ENCODE measurements at regions not wholly inside any gene's neighbourhood (a gene's known extent, or its start where the extent isn't known, plus 50 kb on each side); places are given as distances from the start of the nearest gene placed in this dataset.

DNA sequence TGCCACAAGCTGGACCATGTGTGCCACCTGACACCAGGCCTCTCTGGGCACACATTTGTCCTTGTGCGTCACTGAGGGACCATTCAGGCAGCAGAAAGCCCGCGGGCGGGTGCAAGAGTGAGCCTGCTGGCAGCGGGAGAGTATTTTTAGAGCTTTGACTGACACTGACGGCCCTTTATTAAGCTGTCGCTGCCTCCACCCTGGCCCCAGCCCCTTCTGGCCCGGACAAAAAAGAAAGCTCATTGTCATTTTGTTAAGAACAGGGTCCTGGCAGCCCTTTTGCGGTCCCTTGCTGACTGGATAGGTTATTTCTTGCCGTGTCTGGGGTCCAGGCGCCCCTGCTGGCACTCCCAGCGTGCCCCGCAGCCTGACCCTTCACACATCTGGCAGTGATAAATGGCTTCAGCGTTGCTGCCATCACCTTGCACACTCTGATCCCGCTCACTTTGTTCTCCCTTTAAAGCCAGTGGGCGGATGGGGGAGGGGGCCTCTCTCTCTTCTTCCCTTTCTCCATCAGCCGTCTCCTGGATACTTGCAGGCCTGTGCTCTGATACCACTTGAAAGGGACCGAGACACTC lies 78.4 kb upstream of the NKD1 start:
- no peak for DNase-seq (ENCODE audit: insufficient read length, low spot score, missing footprints)
- Histone ChIP-seq H3K36me3 (ENCODE audit: insufficient read depth, low read length) (no peaks in the 10 kb centered on the region), H3K27me3 (ENCODE audit: insufficient read depth, low read length) (peaks cover 21% of the 10 kb centered on the region), H3K4me3 (ENCODE audit: insufficient read depth, low read length) (no peak overlapping the region), H3K4me2 (ENCODE audit: insufficient read depth, low read length) (no peak overlapping the region), H3K4me1 (ENCODE audit: insufficient read depth, low read length) (no peaks in the 10 kb centered on the region), H3K9me3 (ENCODE audit: low read depth, low read length) (no peaks in the 10 kb centered on the region), H3K79me2 (ENCODE audit: insufficient read depth, low read length) (no peaks in the 10 kb centered on the region), H4K20me1 (ENCODE audit: insufficient read depth, low read length) (no peaks in the 10 kb centered on the region), H3K27ac (ENCODE audit: low read depth, low read length) (no peak overlapping the region), H2AFZ (ENCODE audit: low read length) (no peak overlapping the region)
- TF ChIP-seq, protein P1, sequence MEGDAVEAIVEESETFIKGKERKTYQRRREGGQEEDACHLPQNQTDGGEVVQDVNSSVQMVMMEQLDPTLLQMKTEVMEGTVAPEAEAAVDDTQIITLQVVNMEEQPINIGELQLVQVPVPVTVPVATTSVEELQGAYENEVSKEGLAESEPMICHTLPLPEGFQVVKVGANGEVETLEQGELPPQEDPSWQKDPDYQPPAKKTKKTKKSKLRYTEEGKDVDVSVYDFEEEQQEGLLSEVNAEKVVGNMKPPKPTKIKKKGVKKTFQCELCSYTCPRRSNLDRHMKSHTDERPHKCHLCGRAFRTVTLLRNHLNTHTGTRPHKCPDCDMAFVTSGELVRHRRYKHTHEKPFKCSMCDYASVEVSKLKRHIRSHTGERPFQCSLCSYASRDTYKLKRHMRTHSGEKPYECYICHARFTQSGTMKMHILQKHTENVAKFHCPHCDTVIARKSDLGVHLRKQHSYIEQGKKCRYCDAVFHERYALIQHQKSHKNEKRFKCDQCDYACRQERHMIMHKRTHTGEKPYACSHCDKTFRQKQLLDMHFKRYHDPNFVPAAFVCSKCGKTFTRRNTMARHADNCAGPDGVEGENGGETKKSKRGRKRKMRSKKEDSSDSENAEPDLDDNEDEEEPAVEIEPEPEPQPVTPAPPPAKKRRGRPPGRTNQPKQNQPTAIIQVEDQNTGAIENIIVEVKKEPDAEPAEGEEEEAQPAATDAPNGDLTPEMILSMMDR (IDR thresholded peaks at IDR 0.05; ENCODE audit: extremely low read depth, low read depth, low read length): no peak

DNA sequence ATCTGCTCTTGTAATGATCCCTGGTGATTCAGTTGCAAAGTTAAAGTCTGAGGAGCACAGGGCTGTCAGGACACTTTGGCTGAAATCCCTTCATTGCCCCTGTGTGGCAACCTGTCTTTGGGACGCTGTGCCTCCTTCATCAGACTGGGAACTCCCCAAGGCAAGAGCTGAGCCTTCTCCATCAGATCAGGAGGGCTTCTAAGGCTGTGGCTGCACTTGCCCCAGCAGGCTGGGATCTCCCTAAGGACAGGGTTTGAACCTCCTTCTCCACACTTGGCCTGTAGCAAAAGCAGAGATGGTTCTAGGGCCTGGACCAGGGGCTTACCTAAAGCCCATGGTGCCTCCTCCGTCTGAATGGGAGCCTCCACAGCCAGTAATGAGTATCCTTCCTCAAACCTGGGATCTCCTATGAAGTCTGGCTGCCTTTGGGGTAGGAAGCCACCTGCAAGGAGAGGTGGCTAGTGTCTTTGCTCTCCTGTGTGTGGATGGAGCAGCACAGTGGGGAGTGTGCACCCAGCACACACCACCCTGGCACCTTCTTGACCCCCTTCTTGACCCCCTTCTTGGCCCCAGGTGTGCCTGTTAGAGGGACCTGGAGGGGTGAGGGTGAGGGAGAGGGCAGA lies 79.0 kb upstream of the NKD1 start:
- Histone ChIP-seq H3K27me3 (ENCODE audit: insufficient read depth, low read length) (peaks cover 21% of the 10 kb centered on the region), H3K4me3 (ENCODE audit: insufficient read depth, low read length) (no peak overlapping the region), H2AFZ (ENCODE audit: low read length) (no peak overlapping the region), H3K27ac (ENCODE audit: low read depth, low read length) (no peak overlapping the region), H3K4me2 (ENCODE audit: insufficient read depth, low read length) (no peak overlapping the region), H3K9me3 (ENCODE audit: low read depth, low read length) (no peaks in the 10 kb centered on the region), H3K36me3 (ENCODE audit: insufficient read depth, low read length) (no peaks in the 10 kb centered on the region), H3K4me1 (ENCODE audit: insufficient read depth, low read length) (no peaks in the 10 kb centered on the region), H3K79me2 (ENCODE audit: insufficient read depth, low read length) (no peaks in the 10 kb centered on the region), H4K20me1 (ENCODE audit: insufficient read depth, low read length) (no peaks in the 10 kb centered on the region)
- peak; percentile 80 for DNase-seq (ENCODE audit: insufficient read length, low spot score, missing footprints)
- TF ChIP-seq, protein P1 (IDR thresholded peaks at IDR 0.05; ENCODE audit: extremely low read depth, low read depth, low read length): no peak

DNA sequence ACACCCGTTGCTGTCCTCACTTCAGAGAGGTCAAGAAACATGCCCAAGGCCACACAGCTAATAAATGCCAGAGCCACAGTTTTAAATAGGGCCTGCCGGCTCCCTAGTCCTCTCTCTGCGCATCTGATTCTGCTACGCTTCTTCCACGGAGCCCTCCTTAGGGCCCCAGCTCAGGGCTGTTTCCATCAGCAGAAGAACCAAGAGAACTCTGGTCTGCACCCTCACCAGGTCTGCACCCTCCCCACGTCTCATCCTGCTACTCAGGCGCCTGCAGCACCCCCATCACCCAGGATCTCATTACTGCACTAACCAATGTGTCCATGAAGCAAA lies 79.5 kb upstream of the NKD1 start:
- no peaks in the 10 kb centered on the region for H3K36me3 ChIP-seq (ENCODE audit: insufficient read depth, low read length)
- H3K27ac ChIP-seq (ENCODE audit: low read depth, low read length): no peak overlapping the region
- no peaks in the 10 kb centered on the region for H3K79me2 ChIP-seq (ENCODE audit: insufficient read depth, low read length)
- no peak overlapping the region for H3K4me2 ChIP-seq (ENCODE audit: insufficient read depth, low read length)
- no peak overlapping the region for H2AFZ ChIP-seq (ENCODE audit: low read length)
- no peak for DNase-seq (ENCODE audit: insufficient read length, low spot score, missing footprints)
- no peaks in the 10 kb centered on the region for H4K20me1 ChIP-seq (ENCODE audit: insufficient read depth, low read length)
- TF ChIP-seq, protein P1 (IDR thresholded peaks at IDR 0.05; ENCODE audit: extremely low read depth, low read depth, low read length): no peak
- no peak overlapping the region for H3K4me3 ChIP-seq (ENCODE audit: insufficient read depth, low read length)
- no peaks in the 10 kb centered on the region for H3K9me3 ChIP-seq (ENCODE audit: low read depth, low read length)
- H3K27me3 ChIP-seq (ENCODE audit: insufficient read depth, low read length): peaks cover 21% of the 10 kb centered on the region
- H3K4me1 ChIP-seq (ENCODE audit: insufficient read depth, low read length): no peaks in the 10 kb centered on the region

DNA sequence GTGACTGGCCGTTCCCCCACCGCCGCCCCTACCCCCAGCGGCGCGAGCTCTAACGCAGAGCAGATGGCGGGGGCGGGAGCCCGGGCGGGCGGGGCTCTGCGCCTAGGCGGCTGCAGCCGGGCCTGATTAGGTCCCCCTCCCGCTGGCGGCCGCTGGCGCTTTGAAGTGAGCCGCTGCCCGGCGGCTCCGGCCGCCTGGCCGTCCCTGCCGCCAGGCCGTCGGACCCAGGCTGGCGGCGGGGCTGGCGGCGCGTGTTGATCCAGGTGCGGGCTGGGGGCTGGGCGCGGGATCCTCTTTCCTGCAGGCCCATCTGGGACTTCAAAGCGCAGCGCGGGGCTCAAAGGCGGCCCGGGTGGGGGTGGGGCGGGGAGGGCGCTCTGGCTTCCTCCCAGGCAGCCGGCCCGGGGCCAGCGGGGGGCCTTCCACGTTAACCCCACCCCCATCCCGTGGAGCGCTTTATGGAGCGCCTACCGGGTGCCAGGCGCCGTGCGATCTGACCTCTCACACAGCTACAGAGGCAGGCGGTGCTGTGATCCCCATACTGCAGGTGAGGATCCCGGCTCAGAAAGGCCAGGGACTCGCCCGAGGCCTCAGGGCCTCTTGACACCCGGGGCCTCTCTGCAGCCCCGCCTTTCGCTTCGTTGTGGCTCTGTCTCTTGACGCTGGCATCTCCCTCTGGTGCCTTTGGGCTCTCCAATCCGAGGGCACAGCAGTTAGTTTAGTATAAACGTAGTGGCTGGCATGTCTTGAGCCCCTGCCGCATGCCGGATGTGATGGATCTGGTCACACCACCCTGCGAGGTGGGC lies 80.0 kb upstream of the NKD1 start:
- H3K27me3 ChIP-seq (ENCODE audit: insufficient read depth, low read length): peaks cover 21% of the 10 kb centered on the region
- H3K36me3 ChIP-seq (ENCODE audit: insufficient read depth, low read length): no peaks in the 10 kb centered on the region
- no peak overlapping the region for H3K27ac ChIP-seq (ENCODE audit: low read depth, low read length)
- H3K4me2 ChIP-seq (ENCODE audit: insufficient read depth, low read length): no peak overlapping the region
- no peak overlapping the region for H3K4me3 ChIP-seq (ENCODE audit: insufficient read depth, low read length)
- H3K9me3 ChIP-seq (ENCODE audit: low read depth, low read length): no peaks in the 10 kb centered on the region
- no peak overlapping the region for H2AFZ ChIP-seq (ENCODE audit: low read length)
- peak; percentile 70 for DNase-seq (ENCODE audit: insufficient read length, low spot score, missing footprints)
- H3K79me2 ChIP-seq (ENCODE audit: insufficient read depth, low read length): no peaks in the 10 kb centered on the region
- TF ChIP-seq, protein P1 (IDR thresholded peaks at IDR 0.05; ENCODE audit: extremely low read depth, low read depth, low read length): no peak
- no peaks in the 10 kb centered on the region for H4K20me1 ChIP-seq (ENCODE audit: insufficient read depth, low read length)
- no peaks in the 10 kb centered on the region for H3K4me1 ChIP-seq (ENCODE audit: insufficient read depth, low read length)

All from osteoblast (primary cell).